Mucosa of descending colon (tissue), 3 donors: ENCODE measurements at regions not wholly inside any gene's neighbourhood (a gene's known extent, or its start where the extent isn't known, plus 50 kb on each side); places are given as distances from the start of the nearest gene placed in this dataset.

Experiments used
- ATAC-seq: fragments of 200-7000 bp; cut with Tn5 transposase; one replicate; pipeline ENCODE4 v1.9.1; 2020; ENCODE audit warnings: mild to moderate bottlenecking, moderate library complexity
- DNase-seq, 3 donors: peaks; one replicate each; pipeline ENCODE4 v3.0.0-alpha.2; 2020
- H3K36me3 ChIP-seq: fragments of 200-600 bp; one replicate; pipeline ENCODE4 v1.8.0; 2021; ENCODE audit warnings: low read depth, mild to moderate bottlenecking
- H3K4me1 ChIP-seq: fragments of 200-600 bp; one replicate; pipeline ENCODE4 v1.8.0; 2021; ENCODE audit warnings: low read depth, mild to moderate bottlenecking
- H3K4me3 ChIP-seq: fragments of 200-600 bp; one replicate; pipeline ENCODE4 v1.8.0; 2021; ENCODE audit warnings: mild to moderate bottlenecking
- H3K9me3 ChIP-seq: fragments of 200-600 bp; one replicate; pipeline ENCODE4 v1.8.0; 2021; ENCODE audit warnings: mild to moderate bottlenecking
- CTCF ChIP-seq: fragments of 200-600 bp; IDR thresholded peaks from one replicate; pipeline ENCODE4 v1.8.0; 2022; ENCODE audit warnings: antibody characterized with exemption, mild to moderate bottlenecking
- intact Hi-C, 2 donors: fragments of 100-400 bp; cut with DNase I in 1 of 2; cut with micrococcal nuclease in 1 of 2; formaldehyde crosslinking; loops; one replicate each; pipeline versions ENCODE4 v1.11.0 to v1.11.1; 2022; cut with DNase I, micrococcal nuclease
- donor health status: DM: no; HTN: no; CAD: no; lungs with moderate emphysema.
- donor health status: DM: no; HTN: no; CAD: no.
- donor health status: DM: no; HTN: yes; CAD: no.

GRCh38 chr12:107163413-107163812 lies 70.1 kb upstream of the CRY1 start:
- ATAC-seq (no peak), DNase-seq (no peak)
- no peaks in the 10 kb centered on the region for H3K4me1 ChIP-seq
- no peaks in the 10 kb centered on the region for H3K9me3 ChIP-seq
- H3K4me3 ChIP-seq = no peak overlapping the region
- intact Hi-C loops = no loop called here
- no peaks in the 10 kb centered on the region for H3K36me3 ChIP-seq
- TF ChIP-seq CTCF = no peak

GRCh38 chr12:107164392-107164791 lies 71.0 kb upstream of the CRY1 start:
- H3K4me1 ChIP-seq = no peaks in the 10 kb centered on the region
- H3K4me3 ChIP-seq = no peak overlapping the region
- H3K36me3 ChIP-seq = no peaks in the 10 kb centered on the region
- ATAC-seq = no peak
- no peak for TF ChIP-seq CTCF
- no peaks in the 10 kb centered on the region for H3K9me3 ChIP-seq
- intact Hi-C loops = no loop called here
- DNase-seq = no peak

GRCh38 chr12:107165581-107165980 lies 72.2 kb upstream of the CRY1 start:
- no peak for TF ChIP-seq CTCF
- H3K4me1 ChIP-seq = no peaks in the 10 kb centered on the region
- no peak for ATAC-seq
- no peaks in the 10 kb centered on the region for H3K9me3 ChIP-seq
- DNase-seq = no peak
- H3K4me3 ChIP-seq = no peak overlapping the region
- intact Hi-C loops = no loop called here
- no peaks in the 10 kb centered on the region for H3K36me3 ChIP-seq

- no peaks in the 10 kb centered on the region for H3K4me1 ChIP-seq
- DNase-seq (no peak), ATAC-seq (no peak)
- intact Hi-C loops = no loop called here
- no peak overlapping the region for H3K4me3 ChIP-seq
- H3K36me3 ChIP-seq = no peaks in the 10 kb centered on the region
- no peaks in the 10 kb centered on the region for H3K9me3 ChIP-seq
- no peak for TF ChIP-seq CTCF
These were observed 74.4 kb upstream of the CRY1 start for GRCh38 chr12:107167756-107168155.

- ATAC-seq (no peak), DNase-seq (no peak)
- no peak overlapping the region for H3K4me3 ChIP-seq
- intact Hi-C loops = no loop called here
- H3K36me3 ChIP-seq = no peaks in the 10 kb centered on the region
- H3K4me1 ChIP-seq = no peaks in the 10 kb centered on the region
- TF ChIP-seq CTCF = no peak
- no peaks in the 10 kb centered on the region for H3K9me3 ChIP-seq
These were observed 75.9 kb upstream of the CRY1 start for GRCh38 chr12:107169200-107169599.

- H3K9me3 ChIP-seq = no peaks in the 10 kb centered on the region
- no peak for DNase-seq
- H3K36me3 ChIP-seq = no peaks in the 10 kb centered on the region
- TF ChIP-seq CTCF = no peak
- H3K4me3 ChIP-seq = no peak overlapping the region
- no peak for ATAC-seq
- intact Hi-C loops = no loop called here
- H3K4me1 ChIP-seq = no peaks in the 10 kb centered on the region
These were observed 85.4 kb upstream of the CRY1 start for GRCh38 chr12:107178776-107179175.
